ENCODE measurements at regions not wholly inside any gene's neighbourhood (a gene's known extent, or its start where the extent isn't known, plus 50 kb on each side); places are given as distances from the start of the nearest gene placed in this dataset.

DNA sequence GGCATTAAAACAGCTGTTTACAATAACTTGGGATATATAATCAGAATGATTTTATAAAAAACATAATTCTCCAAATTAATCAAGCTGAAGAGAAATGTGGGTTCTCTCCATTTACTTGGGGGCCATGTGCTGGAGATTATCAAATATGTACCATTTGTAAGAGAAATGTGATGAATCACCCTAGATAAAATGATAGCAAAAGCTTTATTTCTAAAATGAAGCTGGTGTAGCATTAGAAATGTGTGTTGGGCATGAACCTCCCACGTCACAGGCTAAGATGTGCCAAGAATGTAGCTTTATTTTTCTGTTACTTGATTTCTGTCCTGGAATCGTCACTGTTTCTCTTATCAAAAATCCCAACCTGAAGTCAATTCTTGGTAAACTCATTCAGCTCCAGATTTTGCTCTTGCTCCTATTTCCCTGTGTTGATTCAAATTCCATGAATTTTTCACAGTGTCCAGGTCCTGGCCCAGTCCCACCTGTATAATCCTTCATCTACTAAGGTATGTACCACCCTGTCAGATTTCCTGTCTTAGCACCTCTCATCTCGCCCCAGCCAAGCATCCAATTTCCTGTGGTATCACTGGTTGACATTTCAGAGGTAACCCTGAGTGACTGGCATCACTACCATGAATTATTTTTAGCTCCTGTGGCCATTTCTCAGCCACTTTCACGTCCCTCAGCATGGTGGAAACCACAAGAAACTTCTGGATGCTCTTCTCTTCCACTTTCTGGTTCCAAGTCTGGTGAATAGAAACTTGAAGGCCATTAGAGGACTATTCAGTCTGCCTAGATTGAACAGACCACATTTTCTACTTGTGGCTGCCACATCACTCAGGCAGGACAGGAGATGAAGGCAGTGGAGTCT, 103.6 kb upstream of the FLRT2 start:
- Histone ChIP-seq H3K36me3 (ENCODE audit: insufficient read depth) (no peaks in the 10 kb centered on the region), H3K79me2 (replicated peaks; ENCODE audit: insufficient read depth) (no peaks in the 10 kb centered on the region), H4K20me1 (replicated peaks; ENCODE audit: insufficient read depth) (no peaks in the 10 kb centered on the region), H3K4me1 (ENCODE audit: insufficient read depth) (no peaks in the 10 kb centered on the region), H3K27ac (ENCODE audit: low read depth) (no peak overlapping the region), H3K4me3 (no peak overlapping the region), H3K4me2 (no peak overlapping the region), H3F3A (replicated peaks; ENCODE audit: low read depth) (no peaks in the 10 kb centered on the region), H3K27me3 (ENCODE audit: insufficient read depth) (no peaks in the 10 kb centered on the region), H2AFZ (no peak overlapping the region), H3K9me2 (ENCODE audit: insufficient read depth) (peaks cover 3% of the 10 kb centered on the region)
- H3K4me3 Mint-ChIP-seq: no peak overlapping the region
- H3K9me3 Mint-ChIP-seq: peaks cover 7% of the 10 kb centered on the region; the same call in 2 of the 3 replicates
- H3K36me3 Mint-ChIP-seq (ENCODE audit: low read depth): peaks cover 4% of the 10 kb centered on the region; the same call in 1 of the 3 replicates
- no peak overlapping the region for H3K27ac Mint-ChIP-seq
- ATAC-seq: no peak
- TF ChIP-seq, protein P1, sequence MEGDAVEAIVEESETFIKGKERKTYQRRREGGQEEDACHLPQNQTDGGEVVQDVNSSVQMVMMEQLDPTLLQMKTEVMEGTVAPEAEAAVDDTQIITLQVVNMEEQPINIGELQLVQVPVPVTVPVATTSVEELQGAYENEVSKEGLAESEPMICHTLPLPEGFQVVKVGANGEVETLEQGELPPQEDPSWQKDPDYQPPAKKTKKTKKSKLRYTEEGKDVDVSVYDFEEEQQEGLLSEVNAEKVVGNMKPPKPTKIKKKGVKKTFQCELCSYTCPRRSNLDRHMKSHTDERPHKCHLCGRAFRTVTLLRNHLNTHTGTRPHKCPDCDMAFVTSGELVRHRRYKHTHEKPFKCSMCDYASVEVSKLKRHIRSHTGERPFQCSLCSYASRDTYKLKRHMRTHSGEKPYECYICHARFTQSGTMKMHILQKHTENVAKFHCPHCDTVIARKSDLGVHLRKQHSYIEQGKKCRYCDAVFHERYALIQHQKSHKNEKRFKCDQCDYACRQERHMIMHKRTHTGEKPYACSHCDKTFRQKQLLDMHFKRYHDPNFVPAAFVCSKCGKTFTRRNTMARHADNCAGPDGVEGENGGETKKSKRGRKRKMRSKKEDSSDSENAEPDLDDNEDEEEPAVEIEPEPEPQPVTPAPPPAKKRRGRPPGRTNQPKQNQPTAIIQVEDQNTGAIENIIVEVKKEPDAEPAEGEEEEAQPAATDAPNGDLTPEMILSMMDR (conservative IDR thresholded peaks at IDR 0.05; ENCODE audit: low read depth in 2 of 2): no peak
- TF ChIP-seq, protein P2, sequence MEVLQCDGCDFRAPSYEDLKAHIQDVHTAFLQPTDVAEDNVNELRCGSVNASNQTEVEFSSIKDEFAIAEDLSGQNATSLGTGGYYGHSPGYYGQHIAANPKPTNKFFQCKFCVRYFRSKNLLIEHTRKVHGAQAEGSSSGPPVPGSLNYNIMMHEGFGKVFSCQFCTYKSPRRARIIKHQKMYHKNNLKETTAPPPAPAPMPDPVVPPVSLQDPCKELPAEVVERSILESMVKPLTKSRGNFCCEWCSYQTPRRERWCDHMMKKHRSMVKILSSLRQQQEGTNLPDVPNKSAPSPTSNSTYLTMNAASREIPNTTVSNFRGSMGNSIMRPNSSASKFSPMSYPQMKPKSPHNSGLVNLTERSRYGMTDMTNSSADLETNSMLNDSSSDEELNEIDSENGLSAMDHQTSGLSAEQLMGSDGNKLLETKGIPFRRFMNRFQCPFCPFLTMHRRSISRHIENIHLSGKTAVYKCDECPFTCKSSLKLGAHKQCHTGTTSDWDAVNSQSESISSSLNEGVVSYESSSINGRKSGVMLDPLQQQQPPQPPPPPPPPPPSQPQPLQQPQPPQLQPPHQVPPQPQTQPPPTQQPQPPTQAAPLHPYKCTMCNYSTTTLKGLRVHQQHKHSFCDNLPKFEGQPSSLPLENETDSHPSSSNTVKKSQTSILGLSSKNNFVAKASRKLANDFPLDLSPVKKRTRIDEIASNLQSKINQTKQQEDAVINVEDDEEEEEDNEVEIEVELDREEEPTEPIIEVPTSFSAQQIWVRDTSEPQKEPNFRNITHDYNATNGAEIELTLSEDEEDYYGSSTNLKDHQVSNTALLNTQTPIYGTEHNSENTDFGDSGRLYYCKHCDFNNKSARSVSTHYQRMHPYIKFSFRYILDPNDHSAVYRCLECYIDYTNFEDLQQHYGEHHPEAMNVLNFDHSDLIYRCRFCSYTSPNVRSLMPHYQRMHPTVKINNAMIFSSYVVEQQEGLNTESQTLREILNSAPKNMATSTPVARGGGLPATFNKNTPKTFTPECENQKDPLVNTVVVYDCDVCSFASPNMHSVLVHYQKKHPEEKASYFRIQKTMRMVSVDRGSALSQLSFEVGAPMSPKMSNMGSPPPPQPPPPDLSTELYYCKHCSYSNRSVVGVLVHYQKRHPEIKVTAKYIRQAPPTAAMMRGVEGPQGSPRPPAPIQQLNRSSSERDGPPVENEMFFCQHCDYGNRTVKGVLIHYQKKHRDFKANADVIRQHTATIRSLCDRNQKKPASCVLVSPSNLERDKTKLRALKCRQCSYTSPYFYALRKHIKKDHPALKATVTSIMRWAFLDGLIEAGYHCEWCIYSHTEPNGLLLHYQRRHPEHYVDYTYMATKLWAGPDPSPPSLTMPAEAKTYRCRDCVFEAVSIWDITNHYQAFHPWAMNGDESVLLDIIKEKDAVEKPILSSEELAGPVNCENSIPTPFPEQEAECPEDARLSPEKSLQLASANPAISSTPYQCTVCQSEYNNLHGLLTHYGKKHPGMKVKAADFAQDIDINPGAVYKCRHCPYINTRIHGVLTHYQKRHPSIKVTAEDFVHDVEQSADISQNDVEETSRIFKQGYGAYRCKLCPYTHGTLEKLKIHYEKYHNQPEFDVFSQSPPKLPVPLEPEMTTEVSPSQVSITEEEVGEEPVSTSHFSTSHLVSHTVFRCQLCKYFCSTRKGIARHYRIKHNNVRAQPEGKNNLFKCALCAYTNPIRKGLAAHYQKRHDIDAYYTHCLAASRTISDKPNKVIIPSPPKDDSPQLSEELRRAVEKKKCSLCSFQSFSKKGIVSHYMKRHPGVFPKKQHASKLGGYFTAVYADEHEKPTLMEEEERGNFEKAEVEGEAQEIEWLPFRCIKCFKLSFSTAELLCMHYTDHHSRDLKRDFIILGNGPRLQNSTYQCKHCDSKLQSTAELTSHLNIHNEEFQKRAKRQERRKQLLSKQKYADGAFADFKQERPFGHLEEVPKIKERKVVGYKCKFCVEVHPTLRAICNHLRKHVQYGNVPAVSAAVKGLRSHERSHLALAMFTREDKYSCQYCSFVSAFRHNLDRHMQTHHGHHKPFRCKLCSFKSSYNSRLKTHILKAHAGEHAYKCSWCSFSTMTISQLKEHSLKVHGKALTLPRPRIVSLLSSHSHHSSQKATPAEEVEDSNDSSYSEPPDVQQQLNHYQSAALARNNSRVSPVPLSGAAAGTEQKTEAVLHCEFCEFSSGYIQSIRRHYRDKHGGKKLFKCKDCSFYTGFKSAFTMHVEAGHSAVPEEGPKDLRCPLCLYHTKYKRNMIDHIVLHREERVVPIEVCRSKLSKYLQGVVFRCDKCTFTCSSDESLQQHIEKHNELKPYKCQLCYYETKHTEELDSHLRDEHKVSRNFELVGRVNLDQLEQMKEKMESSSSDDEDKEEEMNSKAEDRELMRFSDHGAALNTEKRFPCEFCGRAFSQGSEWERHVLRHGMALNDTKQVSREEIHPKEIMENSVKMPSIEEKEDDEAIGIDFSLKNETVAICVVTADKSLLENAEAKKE (CRISPR knock-in tag; IDR thresholded peaks at IDR 0.05): no peak
- TF ChIP-seq ZNF331 (CRISPR knock-in tag; IDR thresholded peaks at IDR 0.05; ENCODE audit: low read depth): no peak
- TF ChIP-seq, protein P3, sequence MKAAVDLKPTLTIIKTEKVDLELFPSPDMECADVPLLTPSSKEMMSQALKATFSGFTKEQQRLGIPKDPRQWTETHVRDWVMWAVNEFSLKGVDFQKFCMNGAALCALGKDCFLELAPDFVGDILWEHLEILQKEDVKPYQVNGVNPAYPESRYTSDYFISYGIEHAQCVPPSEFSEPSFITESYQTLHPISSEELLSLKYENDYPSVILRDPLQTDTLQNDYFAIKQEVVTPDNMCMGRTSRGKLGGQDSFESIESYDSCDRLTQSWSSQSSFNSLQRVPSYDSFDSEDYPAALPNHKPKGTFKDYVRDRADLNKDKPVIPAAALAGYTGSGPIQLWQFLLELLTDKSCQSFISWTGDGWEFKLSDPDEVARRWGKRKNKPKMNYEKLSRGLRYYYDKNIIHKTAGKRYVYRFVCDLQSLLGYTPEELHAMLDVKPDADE (IDR thresholded peaks at IDR 0.05): no peak
- no peak for TF ChIP-seq EZH2phosphoT487 (IDR thresholded peaks at IDR 0.05; ENCODE audit: unreplicated experiment)
- TF ChIP-seq CREB1 (CRISPR knock-in tag; IDR thresholded peaks at IDR 0.05; ENCODE audit: low read depth): no peak
- TF ChIP-seq, protein P4, sequence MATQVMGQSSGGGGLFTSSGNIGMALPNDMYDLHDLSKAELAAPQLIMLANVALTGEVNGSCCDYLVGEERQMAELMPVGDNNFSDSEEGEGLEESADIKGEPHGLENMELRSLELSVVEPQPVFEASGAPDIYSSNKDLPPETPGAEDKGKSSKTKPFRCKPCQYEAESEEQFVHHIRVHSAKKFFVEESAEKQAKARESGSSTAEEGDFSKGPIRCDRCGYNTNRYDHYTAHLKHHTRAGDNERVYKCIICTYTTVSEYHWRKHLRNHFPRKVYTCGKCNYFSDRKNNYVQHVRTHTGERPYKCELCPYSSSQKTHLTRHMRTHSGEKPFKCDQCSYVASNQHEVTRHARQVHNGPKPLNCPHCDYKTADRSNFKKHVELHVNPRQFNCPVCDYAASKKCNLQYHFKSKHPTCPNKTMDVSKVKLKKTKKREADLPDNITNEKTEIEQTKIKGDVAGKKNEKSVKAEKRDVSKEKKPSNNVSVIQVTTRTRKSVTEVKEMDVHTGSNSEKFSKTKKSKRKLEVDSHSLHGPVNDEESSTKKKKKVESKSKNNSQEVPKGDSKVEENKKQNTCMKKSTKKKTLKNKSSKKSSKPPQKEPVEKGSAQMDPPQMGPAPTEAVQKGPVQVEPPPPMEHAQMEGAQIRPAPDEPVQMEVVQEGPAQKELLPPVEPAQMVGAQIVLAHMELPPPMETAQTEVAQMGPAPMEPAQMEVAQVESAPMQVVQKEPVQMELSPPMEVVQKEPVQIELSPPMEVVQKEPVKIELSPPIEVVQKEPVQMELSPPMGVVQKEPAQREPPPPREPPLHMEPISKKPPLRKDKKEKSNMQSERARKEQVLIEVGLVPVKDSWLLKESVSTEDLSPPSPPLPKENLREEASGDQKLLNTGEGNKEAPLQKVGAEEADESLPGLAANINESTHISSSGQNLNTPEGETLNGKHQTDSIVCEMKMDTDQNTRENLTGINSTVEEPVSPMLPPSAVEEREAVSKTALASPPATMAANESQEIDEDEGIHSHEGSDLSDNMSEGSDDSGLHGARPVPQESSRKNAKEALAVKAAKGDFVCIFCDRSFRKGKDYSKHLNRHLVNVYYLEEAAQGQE (IDR thresholded peaks at IDR 0.05; ENCODE audit: unreplicated experiment): no peak
- TF ChIP-seq POLR2AphosphoS5 (IDR thresholded peaks at IDR 0.05; ENCODE audit: low read depth): no peak
- no peak for TF ChIP-seq ZNF114 (CRISPR knock-in tag; IDR thresholded peaks at IDR 0.05)
- no peak for TF ChIP-seq EZH2 (IDR thresholded peaks at IDR 0.05; ENCODE audit: low read depth, unreplicated experiment)
- TF ChIP-seq JUNB (IDR thresholded peaks at IDR 0.05; ENCODE audit: unreplicated experiment): no peak
- no peak for TF ChIP-seq STAT1 (IDR thresholded peaks at IDR 0.05; ENCODE audit: unreplicated experiment)
- TF ChIP-seq NANOG (IDR thresholded peaks at IDR 0.05; ENCODE audit: borderline replicate concordance): no peak
- DNase-seq (ENCODE audit: low spot score): no peak
- H3K27me3 Mint-ChIP-seq (ENCODE audit: insufficient read depth, low read depth, poor library complexity): peaks cover 2% of the 10 kb centered on the region
- no peaks in the 10 kb centered on the region for H3K4me1 Mint-ChIP-seq

Measured in GM23338 (cell line).